Smooth muscle cell (in vitro differentiated cells): ENCODE measurements at regions not wholly inside any gene's neighbourhood (a gene's known extent, or its start where the extent isn't known, plus 50 kb on each side); places are given as distances from the start of the nearest gene placed in this dataset.

Source experiments
- DNase-seq: peaks from one replicate; lab custom pipeline; 2025; ENCODE audit not compliant: unreplicated experiment; lab: John Stamatoyannopoulos, UW
- H2AFZ ChIP-seq: fragments of 200-600 bp; sonication (generic); 2 replicates; pipeline ENCODE4 v1.6.0; 2016; ENCODE audit warnings: antibody characterized with exemption, low read depth, mild to moderate bottlenecking
- H3F3A ChIP-seq: fragments of 200-600 bp; sonication (generic); 2 replicates; pipeline ENCODE4 v1.6.0; 2017; ENCODE audit warnings: antibody characterized with exemption, low read depth
- H3K27ac ChIP-seq: fragments of 200-600 bp; sonication (generic); 2 replicates; pipeline ENCODE4 v1.5.1; 2016; ENCODE audit warnings: low read depth, mild to moderate bottlenecking
- H3K27me3 ChIP-seq: fragments of 200-600 bp; sonication (generic); 2 replicates; pipeline ENCODE4 v1.6.1; 2016; ENCODE audit warnings: low read depth, mild to moderate bottlenecking
- H3K36me3 ChIP-seq: fragments of 200-600 bp; sonication (generic); 2 replicates; pipeline ENCODE4 v1.5.1; 2016; ENCODE audit warnings: low read depth
- H3K4me1 ChIP-seq: fragments of 200-600 bp; sonication (generic); 2 replicates; pipeline ENCODE4 v1.5.1; 2016; ENCODE audit warnings: low read depth
- H3K4me2 ChIP-seq: fragments of 200-600 bp; sonication (generic); 2 replicates; pipeline ENCODE4 v1.6.0; 2016; ENCODE audit warnings: mild to moderate bottlenecking
- H3K4me3 ChIP-seq: fragments of 200-600 bp; sonication (generic); 2 replicates; pipeline ENCODE4 v1.5.1; 2016; ENCODE audit warnings: mild to moderate bottlenecking
- H3K79me2 ChIP-seq: fragments of 200-600 bp; sonication (generic); 2 replicates; pipeline ENCODE4 v1.6.0; 2016; ENCODE audit warnings: low read depth, mild to moderate bottlenecking
- H3K9ac ChIP-seq: fragments of 200-600 bp; sonication (generic); 2 replicates; pipeline ENCODE4 v1.6.0; 2016; ENCODE audit warnings: low read depth
- H3K9me3 ChIP-seq: fragments of 200-600 bp; sonication (generic); replicated peaks from 2 replicates; pipeline ENCODE4 v1.5.1; 2016; ENCODE audit warnings: low read depth
- H4K20me1 ChIP-seq: fragments of 200-600 bp; sonication (generic); 2 replicates; pipeline ENCODE4 v1.6.0; 2016; ENCODE audit warnings: low read depth
- WGBS: methylation state at CpG from one replicate; pipeline ENCODE4 v1.1.7; 2016; ENCODE audit warnings: low lambda C conversion rate; 5-methylcytosine and 5-hydroxymethylcytosine counted together
- TF ChIP-seq, protein P1 (sequence below): fragments of 200-600 bp; sonication (generic); IDR thresholded peaks from 2 replicates; pipeline ENCODE4 v1.5.1; 2017; ENCODE audit warnings: borderline replicate concordance, mild to moderate bottlenecking, antibody characterized with exemption; ENCODE audit not compliant: insufficient read depth, poor library complexity, severe bottlenecking

DNA sequence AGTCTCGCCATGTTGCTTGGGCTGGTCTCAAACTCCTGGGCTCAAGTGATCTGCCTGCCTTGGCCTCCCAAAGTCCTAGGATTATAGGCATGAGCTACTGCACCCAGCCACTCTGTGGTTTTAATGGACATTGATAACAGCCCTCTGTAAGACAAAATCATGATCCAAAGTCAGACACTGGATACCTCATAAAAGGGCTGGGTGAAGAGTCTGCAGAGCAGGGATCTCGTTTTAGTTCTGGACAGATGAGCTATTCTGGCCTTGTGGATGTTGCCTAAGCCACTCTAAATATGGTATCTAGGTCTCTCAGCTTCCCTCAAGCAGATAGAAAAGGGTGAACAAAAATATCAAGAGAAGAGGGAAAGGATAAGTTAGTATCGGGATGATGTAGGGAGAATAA, 133.4 kb upstream of the OSMR start:
- Histone ChIP-seq H3K4me2 (no peak overlapping the region), H3K27me3 (no peaks in the 10 kb centered on the region), H2AFZ (no peak overlapping the region), H4K20me1 (no peaks in the 10 kb centered on the region), H3K79me2 (no peaks in the 10 kb centered on the region), H3K4me1 (no peaks in the 10 kb centered on the region), H3K36me3 (no peaks in the 10 kb centered on the region), H3F3A (peaks cover 20% of the 10 kb centered on the region), H3K9me3 (no peaks in the 10 kb centered on the region), H3K4me3 (no peak overlapping the region), H3K27ac (no peak overlapping the region), H3K9ac (no peak overlapping the region)
- no peak for DNase-seq
- 47% methylated on average over 3 of the region's 3 CpGs for WGBS
- TF ChIP-seq, protein P1, sequence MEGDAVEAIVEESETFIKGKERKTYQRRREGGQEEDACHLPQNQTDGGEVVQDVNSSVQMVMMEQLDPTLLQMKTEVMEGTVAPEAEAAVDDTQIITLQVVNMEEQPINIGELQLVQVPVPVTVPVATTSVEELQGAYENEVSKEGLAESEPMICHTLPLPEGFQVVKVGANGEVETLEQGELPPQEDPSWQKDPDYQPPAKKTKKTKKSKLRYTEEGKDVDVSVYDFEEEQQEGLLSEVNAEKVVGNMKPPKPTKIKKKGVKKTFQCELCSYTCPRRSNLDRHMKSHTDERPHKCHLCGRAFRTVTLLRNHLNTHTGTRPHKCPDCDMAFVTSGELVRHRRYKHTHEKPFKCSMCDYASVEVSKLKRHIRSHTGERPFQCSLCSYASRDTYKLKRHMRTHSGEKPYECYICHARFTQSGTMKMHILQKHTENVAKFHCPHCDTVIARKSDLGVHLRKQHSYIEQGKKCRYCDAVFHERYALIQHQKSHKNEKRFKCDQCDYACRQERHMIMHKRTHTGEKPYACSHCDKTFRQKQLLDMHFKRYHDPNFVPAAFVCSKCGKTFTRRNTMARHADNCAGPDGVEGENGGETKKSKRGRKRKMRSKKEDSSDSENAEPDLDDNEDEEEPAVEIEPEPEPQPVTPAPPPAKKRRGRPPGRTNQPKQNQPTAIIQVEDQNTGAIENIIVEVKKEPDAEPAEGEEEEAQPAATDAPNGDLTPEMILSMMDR, result no peak

DNA sequence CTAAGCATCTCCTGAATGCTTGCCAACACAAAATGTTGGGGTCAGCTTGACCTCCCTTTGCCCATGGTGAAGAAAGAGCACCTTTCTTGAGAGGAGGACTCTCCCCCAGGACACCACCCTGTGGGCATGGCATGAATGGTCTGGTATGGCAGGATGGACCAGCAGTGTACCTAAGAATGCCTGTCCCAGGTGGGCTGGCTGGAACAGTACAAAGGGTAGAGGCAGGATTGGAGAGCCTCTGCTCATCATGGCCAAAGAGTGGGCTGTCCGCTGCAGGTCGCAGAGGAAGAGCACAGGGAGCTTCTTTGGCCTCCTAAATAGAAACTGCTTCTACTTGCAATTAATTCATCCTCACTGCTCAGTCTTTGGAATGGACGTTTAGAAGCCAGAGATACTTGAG, 131.6 kb upstream of the OSMR start:
- H3K27me3 ChIP-seq, result no peaks in the 10 kb centered on the region
- no peak overlapping the region for H3K27ac ChIP-seq
- 92% methylated on average over 3 of the region's 3 CpGs for WGBS
- H3K9ac ChIP-seq, result no peak overlapping the region
- TF ChIP-seq, protein P1, result no peak
- no peaks in the 10 kb centered on the region for H3K36me3 ChIP-seq
- H4K20me1 ChIP-seq, result no peaks in the 10 kb centered on the region
- no peak overlapping the region for H2AFZ ChIP-seq
- no peak overlapping the region for H3K4me2 ChIP-seq
- H3K4me1 ChIP-seq, result no peaks in the 10 kb centered on the region
- no peaks in the 10 kb centered on the region for H3K9me3 ChIP-seq
- H3F3A ChIP-seq, result peaks cover 14% of the 10 kb centered on the region
- H3K4me3 ChIP-seq, result no peak overlapping the region
- no peaks in the 10 kb centered on the region for H3K79me2 ChIP-seq
- DNase-seq, result no peak

DNA sequence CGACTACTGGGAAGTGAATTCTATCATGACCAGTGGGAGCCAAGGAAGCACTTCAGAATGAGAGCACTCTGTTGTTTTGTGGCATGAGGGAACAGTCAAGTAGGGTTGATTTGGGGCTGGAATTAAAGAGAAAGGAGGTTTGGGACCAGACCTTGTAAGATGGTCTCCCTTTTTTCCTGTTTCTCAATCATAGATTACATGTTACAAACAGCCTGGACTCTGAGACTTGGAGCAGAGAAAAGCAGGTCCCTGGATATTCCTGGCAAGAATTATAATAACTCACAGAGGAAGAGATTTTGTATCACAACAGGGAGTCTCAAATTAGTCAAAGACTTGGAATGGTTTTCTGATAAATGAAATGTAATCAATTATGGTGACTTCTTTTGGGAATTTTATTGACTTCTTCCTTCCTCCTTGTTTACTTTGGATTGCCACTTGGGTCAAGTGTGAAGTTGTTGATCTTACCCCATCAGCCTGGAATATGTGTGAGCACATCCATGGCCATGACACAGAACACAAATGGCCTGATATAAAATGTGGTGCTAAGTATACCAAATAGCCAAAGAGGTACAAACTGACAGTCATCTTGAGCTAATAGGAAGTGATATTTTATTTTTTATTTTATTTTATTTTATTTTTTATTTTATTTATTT, 131.0 kb upstream of the OSMR start:
- Histone ChIP-seq H3K27me3 (no peaks in the 10 kb centered on the region), H3K9ac (no peak overlapping the region), H3K4me3 (no peak overlapping the region), H3K36me3 (no peaks in the 10 kb centered on the region), H3K79me2 (no peaks in the 10 kb centered on the region), H3F3A (peaks cover 12% of the 10 kb centered on the region), H3K4me2 (no peak overlapping the region), H3K9me3 (no peaks in the 10 kb centered on the region), H3K4me1 (no peaks in the 10 kb centered on the region), H3K27ac (no peak overlapping the region), H2AFZ (no peak overlapping the region), H4K20me1 (no peaks in the 10 kb centered on the region)
- WGBS, result 81% methylated on average over 1 of the region's 1 CpG
- DNase-seq, result no peak
- TF ChIP-seq, protein P1, result no peak

DNA sequence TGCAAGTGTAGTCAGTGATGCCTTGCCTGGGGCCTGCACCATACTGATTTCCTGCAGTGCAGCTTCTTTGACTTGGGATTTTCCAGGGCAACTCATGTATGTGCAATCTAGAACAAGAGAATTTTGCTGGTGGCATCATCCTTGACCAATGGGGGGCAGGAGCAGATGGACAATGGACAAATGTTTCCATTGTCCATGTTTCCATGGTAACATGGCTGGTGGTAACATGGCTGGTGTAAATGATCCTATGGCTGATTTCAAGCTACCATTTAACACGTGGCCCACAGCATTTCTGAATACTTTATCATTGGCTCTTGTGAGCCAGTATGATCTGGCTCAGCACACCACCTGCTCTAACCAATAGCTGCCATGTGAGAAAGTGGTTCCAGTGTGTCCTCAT, 130.1 kb upstream of the OSMR start:
- Histone ChIP-seq H3K4me1 (peaks cover 6% of the 10 kb centered on the region), H3K27me3 (no peaks in the 10 kb centered on the region), H3F3A (peaks cover 3% of the 10 kb centered on the region), H4K20me1 (no peaks in the 10 kb centered on the region), H3K36me3 (no peaks in the 10 kb centered on the region), H2AFZ (no peak overlapping the region), H3K4me3 (no peak overlapping the region), H3K79me2 (no peaks in the 10 kb centered on the region), H3K4me2 (no peak overlapping the region), H3K9ac (no peak overlapping the region), H3K9me3 (no peaks in the 10 kb centered on the region), H3K27ac (no peak overlapping the region)
- TF ChIP-seq, protein P1, result no peak
- no peak for DNase-seq
- 90% methylated on average over 1 of the region's 1 CpG for WGBS
